ENCODE measurements at regions not wholly inside any gene's neighbourhood (a gene's known extent, or its start where the extent isn't known, plus 50 kb on each side); places are given as distances from the start of the nearest gene placed in this dataset.
"Not testable (repeated sequence)": the region's sequence is repeated elsewhere in the genome, so short reads cannot be mapped to it uniquely, and the experiment has no call there.

DNA sequence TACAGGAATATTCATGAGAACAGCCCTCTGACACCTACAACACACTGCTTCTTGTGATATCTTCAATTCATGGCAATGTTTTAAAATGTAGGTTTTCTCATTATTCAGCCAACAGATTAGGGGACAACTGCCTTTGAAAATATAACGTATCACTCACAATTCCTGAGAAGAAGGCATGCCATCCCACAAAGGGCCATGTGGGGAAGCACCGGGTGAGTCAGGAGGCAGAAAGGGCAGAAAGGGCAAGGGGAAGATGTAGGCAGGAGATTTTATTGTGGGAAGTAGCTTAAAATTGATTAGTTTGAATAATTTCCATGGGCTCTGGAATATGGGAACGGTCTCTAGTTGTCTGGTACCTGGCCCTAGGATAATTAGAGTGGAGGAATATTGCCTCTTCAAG lies 165.7 kb downstream of the HHIPL2 start:
- Histone ChIP-seq H2AFZ (no peak overlapping the region), H3K36me3 (ENCODE audit: control insufficient read depth, insufficient read depth, low read length) (no peaks in the 10 kb centered on the region), H3K27ac (no peak overlapping the region), H3K9me3 (ENCODE audit: control insufficient read depth, low read length) (no peaks in the 10 kb centered on the region), H3K4me2 (ENCODE audit: low read length) (no peak overlapping the region), H3K27me3 (ENCODE audit: control insufficient read depth, insufficient read depth, low read length) (no peaks in the 10 kb centered on the region), H3K4me1 (no peaks in the 10 kb centered on the region), H3K79me2 (no peaks in the 10 kb centered on the region), H3K9ac (no peak overlapping the region), H3K4me3 (ENCODE audit: low read depth, low read length) (no peak overlapping the region)
- TF ChIP-seq, protein P1, sequence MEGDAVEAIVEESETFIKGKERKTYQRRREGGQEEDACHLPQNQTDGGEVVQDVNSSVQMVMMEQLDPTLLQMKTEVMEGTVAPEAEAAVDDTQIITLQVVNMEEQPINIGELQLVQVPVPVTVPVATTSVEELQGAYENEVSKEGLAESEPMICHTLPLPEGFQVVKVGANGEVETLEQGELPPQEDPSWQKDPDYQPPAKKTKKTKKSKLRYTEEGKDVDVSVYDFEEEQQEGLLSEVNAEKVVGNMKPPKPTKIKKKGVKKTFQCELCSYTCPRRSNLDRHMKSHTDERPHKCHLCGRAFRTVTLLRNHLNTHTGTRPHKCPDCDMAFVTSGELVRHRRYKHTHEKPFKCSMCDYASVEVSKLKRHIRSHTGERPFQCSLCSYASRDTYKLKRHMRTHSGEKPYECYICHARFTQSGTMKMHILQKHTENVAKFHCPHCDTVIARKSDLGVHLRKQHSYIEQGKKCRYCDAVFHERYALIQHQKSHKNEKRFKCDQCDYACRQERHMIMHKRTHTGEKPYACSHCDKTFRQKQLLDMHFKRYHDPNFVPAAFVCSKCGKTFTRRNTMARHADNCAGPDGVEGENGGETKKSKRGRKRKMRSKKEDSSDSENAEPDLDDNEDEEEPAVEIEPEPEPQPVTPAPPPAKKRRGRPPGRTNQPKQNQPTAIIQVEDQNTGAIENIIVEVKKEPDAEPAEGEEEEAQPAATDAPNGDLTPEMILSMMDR (IDR thresholded peaks at IDR 0.05) = no peak

DNA sequence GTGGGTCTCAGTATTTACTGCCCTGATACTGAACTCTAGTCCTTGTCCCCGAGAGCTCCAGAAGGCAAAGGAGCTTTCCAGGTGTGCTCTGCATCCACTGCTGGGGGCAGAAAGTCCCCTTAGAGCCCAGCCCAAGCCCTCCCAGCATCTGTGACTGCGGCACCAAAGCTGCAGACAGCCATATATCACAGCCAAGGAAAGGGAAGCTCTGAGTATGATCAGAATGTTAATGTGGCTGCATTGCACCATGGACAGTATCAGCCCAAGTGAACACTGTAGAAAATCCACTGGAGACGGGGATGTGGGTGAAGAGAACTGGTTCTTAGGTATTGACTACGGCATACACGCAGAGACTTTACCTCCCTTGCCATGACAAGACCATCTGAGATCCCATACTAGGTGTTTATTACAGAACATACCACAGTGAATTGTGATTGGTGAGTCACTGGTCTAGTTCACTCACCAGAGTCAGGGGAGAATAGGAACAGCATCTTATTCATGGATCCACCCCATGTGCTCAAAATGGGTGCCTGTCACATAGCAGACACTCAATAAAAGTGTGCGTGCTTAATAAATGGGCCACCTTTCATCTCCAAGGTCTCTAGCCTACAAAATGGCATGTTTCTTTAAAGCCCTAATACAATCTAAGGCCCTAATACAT lies 170.3 kb downstream of the HHIPL2 start:
- H3K9ac ChIP-seq = no peak overlapping the region
- H3K4me2 ChIP-seq (ENCODE audit: low read length) = no peak overlapping the region
- no peak overlapping the region for H2AFZ ChIP-seq
- no peaks in the 10 kb centered on the region for H3K27me3 ChIP-seq (ENCODE audit: control insufficient read depth, insufficient read depth, low read length)
- no peaks in the 10 kb centered on the region for H3K9me3 ChIP-seq (ENCODE audit: control insufficient read depth, low read length)
- TF ChIP-seq, protein P1 (IDR thresholded peaks at IDR 0.05) = no peak
- H3K27ac ChIP-seq = no peak overlapping the region
- no peaks in the 10 kb centered on the region for H3K36me3 ChIP-seq (ENCODE audit: control insufficient read depth, insufficient read depth, low read length)
- no peaks in the 10 kb centered on the region for H3K79me2 ChIP-seq
- H3K4me1 ChIP-seq = no peaks in the 10 kb centered on the region
- no peak overlapping the region for H3K4me3 ChIP-seq (ENCODE audit: low read depth, low read length)

DNA sequence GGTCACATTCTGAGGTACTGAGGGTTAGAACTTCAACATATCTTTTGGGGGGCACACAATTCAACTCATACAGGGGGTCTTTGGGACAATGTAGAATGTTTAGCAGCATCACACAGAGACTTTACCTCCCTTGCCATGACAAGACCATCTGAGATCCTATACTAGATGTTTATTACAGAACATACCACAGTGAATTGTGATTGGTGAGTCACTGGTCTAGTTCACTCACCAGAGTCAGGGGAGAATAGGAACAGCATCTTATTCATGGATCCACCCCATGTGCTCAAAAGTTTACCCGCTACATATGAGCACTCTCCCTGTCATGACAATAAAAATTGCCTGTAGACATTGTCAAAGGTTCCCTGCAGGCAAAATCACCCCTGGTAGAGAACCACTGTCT lies 171.1 kb downstream of the HHIPL2 start:
- not testable (repeated sequence) for H2AFZ ChIP-seq; H3K79me2 ChIP-seq; H3K9ac ChIP-seq; H3K36me3 ChIP-seq (ENCODE audit: control insufficient read depth, insufficient read depth, low read length); H3K27me3 ChIP-seq (ENCODE audit: control insufficient read depth, insufficient read depth, low read length); H3K27ac ChIP-seq; H3K9me3 ChIP-seq (ENCODE audit: control insufficient read depth, low read length); H3K4me3 ChIP-seq (ENCODE audit: low read depth, low read length); H3K4me1 ChIP-seq; H3K4me2 ChIP-seq (ENCODE audit: low read length)

DNA sequence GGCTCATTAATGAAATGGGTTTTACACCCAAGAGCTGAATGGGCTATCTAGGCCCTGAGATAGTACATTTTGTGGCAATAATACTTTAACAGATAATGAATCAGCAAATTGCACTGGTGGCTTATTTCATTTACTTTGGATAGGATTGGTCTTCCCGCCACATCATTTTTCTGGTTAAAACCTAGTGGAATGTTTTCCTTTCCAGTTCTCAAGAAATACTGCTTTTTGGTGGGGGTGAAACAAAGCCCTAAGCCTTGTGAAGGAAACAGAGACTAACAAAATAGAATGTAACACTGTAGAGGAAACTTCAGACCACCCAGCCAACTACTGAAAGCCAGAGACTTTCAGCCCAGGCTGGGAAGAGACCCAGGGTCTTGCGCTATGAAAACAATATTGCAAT lies 172.2 kb downstream of the HHIPL2 start:
- Histone ChIP-seq H3K4me3 (ENCODE audit: low read depth, low read length) (no peak overlapping the region), H3K36me3 (ENCODE audit: control insufficient read depth, insufficient read depth, low read length) (no peaks in the 10 kb centered on the region), H3K27me3 (ENCODE audit: control insufficient read depth, insufficient read depth, low read length) (no peaks in the 10 kb centered on the region), H3K9me3 (ENCODE audit: control insufficient read depth, low read length) (no peaks in the 10 kb centered on the region), H3K4me1 (no peaks in the 10 kb centered on the region), H3K79me2 (no peaks in the 10 kb centered on the region), H3K27ac (no peak overlapping the region), H3K9ac (no peak overlapping the region), H2AFZ (no peak overlapping the region), H3K4me2 (ENCODE audit: low read length) (no peak overlapping the region)
- TF ChIP-seq, protein P1 (IDR thresholded peaks at IDR 0.05) = no peak

DNA sequence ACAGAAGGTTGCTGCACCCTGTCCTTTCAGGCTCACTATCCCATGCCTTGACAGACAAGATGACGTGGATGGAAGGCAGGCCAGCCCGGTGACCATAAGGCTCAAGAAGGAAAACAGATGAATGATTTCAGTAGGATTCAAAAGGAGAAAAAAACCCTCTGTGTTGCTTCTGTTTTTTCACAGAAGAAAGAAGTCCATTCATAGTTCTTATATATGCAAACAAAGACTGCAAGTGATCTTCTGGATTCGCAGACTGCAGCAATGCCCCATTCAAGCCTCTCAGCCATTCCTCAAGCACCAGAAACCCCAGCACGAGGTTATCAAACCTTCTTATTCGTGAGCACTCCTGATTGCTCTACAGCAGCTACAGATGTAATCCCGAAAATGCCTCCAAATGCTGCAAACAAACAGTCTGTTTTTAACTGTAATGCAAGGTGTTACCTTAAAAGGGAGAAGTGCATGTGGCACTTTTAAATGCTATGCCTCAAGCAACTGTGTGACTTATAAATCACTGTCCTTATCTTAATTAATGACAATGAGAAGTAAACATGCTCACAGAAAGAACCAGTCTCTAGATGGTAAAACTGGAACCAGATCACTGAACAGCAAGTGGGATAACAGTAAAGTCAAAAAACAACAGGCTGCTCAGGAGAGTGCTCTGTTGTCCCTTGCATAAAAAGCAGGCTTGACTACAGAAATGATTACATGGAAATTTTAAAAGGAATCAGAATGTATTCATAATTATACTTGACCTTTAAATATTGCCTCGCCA lies 173.9 kb downstream of the HHIPL2 start:
- no peak overlapping the region for H3K4me3 ChIP-seq (ENCODE audit: low read depth, low read length)
- H3K27me3 ChIP-seq (ENCODE audit: control insufficient read depth, insufficient read depth, low read length) = no peaks in the 10 kb centered on the region
- TF ChIP-seq, protein P1 (IDR thresholded peaks at IDR 0.05) = no peak
- H3K4me2 ChIP-seq (ENCODE audit: low read length) = no peak overlapping the region
- H2AFZ ChIP-seq = no peak overlapping the region
- H3K9ac ChIP-seq = no peak overlapping the region
- no peaks in the 10 kb centered on the region for H3K4me1 ChIP-seq
- no peak overlapping the region for H3K27ac ChIP-seq
- no peaks in the 10 kb centered on the region for H3K9me3 ChIP-seq (ENCODE audit: control insufficient read depth, low read length)
- no peaks in the 10 kb centered on the region for H3K79me2 ChIP-seq
- no peaks in the 10 kb centered on the region for H3K36me3 ChIP-seq (ENCODE audit: control insufficient read depth, insufficient read depth, low read length)
